Astrocyte (in vitro differentiated cells and primary cell): ENCODE measurements at regions not wholly inside any gene's neighbourhood (a gene's known extent, or its start where the extent isn't known, plus 50 kb on each side); places are given as distances from the start of the nearest gene placed in this dataset.

Experiments
- CTCF ChIP-seq: IDR thresholded peaks from 2 replicates; pipeline ENCODE4 v1.5.1; 2011; ENCODE audit warnings: low read depth, mild to moderate bottlenecking, inconsistent platforms, low read length, moderate library complexity; ENCODE audit not compliant: insufficient read depth
- EZH2 ChIP-seq: IDR thresholded peaks from 2 replicates; pipeline ENCODE4 v1.6.1; 2012; ENCODE audit warnings: mild to moderate bottlenecking, low read length, inconsistent platforms; ENCODE audit not compliant: insufficient read depth

DNA sequence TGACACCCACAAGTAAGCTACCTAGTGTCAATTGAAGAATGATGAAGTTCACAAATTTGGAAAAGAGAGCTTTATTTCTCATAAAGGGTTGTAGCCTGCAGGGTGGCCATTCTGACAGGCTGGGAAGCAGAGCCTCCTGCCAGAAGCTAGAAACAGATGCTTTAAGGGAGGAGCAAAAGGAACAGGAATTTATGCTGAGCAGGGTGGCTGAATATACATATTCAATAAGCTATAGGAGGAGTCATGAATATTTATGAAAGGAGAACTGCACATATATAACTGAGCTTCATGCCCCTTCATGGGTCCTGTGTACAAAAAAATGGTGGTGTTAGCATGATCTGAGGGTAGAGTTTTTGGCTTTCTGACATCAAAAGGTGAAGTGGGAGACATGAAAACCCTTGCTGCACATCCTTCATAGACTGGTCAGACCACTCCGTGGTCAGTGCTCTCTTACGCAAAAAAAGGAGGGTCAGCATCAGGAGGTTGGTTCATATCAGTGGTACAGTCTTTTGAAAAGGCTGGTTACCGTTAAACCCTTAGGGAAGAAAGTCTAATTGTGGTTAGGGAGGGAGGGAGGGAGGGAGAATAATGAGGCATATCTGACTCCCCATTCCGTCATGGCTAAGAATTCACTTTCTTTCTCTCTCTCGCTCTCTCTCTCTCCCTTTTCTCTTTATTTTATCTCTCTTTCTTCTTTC lies 121.4 kb downstream of the LUZP4 start:
- TF ChIP-seq CTCF, result no peak
- no peak for TF ChIP-seq EZH2
